Esophagus squamous epithelium (tissue), 4 donors: ENCODE measurements at regions not wholly inside any gene's neighbourhood (a gene's known extent, or its start where the extent isn't known, plus 50 kb on each side); places are given as distances from the start of the nearest gene placed in this dataset.

Experiments used
- POLR2A ChIP-seq, 4 donors: fragments of 450-650 bp; IDR thresholded peaks; one replicate each; pipeline ENCODE4 v1.6.1; 2017; ENCODE audit warnings: antibody characterized with exemption in 4 of 4, mild to moderate bottlenecking in 4 of 4, moderate library complexity in 3 of 4
- TF ChIP-seq, protein P1 (sequence below), 6 experiments: fragments of 450-650 bp in 4 of 6; fragments of 200-600 bp in 2 of 6; sonication (generic) in 2 of 6; IDR thresholded peaks; one replicate each; pipeline ENCODE4 v1.5.1; 2016 to 2019; ENCODE audit warnings: antibody characterized with exemption in 6 of 6, mild to moderate bottlenecking in 4 of 6, moderate library complexity in 4 of 6

DNA sequence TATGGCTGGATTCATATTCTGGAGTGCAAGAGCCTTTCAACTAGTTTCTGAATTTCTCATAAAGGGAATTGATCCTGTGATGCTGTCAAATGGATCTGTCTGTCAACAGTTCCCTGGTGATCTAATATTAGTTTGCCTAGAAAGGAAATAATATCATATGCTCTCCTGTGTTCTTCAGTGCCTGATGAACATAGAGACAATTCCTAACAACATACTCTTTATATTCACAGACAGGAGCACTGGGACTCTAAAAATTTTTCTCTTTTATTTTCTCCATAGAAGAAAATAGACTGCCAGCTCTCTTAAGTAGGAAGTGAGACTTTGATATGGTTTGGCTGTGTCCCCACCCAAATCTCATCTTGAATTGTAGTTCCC, 259.7 kb downstream of the TMX3 start:
- no peak for TF ChIP-seq POLR2A (IDR thresholded peaks at IDR 0.05)
- TF ChIP-seq, protein P1, sequence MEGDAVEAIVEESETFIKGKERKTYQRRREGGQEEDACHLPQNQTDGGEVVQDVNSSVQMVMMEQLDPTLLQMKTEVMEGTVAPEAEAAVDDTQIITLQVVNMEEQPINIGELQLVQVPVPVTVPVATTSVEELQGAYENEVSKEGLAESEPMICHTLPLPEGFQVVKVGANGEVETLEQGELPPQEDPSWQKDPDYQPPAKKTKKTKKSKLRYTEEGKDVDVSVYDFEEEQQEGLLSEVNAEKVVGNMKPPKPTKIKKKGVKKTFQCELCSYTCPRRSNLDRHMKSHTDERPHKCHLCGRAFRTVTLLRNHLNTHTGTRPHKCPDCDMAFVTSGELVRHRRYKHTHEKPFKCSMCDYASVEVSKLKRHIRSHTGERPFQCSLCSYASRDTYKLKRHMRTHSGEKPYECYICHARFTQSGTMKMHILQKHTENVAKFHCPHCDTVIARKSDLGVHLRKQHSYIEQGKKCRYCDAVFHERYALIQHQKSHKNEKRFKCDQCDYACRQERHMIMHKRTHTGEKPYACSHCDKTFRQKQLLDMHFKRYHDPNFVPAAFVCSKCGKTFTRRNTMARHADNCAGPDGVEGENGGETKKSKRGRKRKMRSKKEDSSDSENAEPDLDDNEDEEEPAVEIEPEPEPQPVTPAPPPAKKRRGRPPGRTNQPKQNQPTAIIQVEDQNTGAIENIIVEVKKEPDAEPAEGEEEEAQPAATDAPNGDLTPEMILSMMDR (IDR thresholded peaks at IDR 0.05), result no peak
